SK-N-SH (cell line): ENCODE measurements at regions not wholly inside any gene's neighbourhood (a gene's known extent, or its start where the extent isn't known, plus 50 kb on each side); places are given as distances from the start of the nearest gene placed in this dataset.

Source experiments
- CTCF ChIA-PET: fragments of 300-600, 350-600 bp; formaldehyde crosslinking; extraction: SDS; loops from one replicate; lab custom pipeline; 2021; lab: Yijun Ruan, JAX
- POLR2A ChIA-PET: fragments of 350-600 bp; sonication (Branson Sonifier 250); formaldehyde crosslinking; extraction: SDS; loops from one replicate; lab custom pipeline; 2020; ENCODE audit warnings: antibody characterized with exemption, inconsistent platforms; lab: Yijun Ruan, JAX
- DNase-seq: peaks from one replicate; pipeline ENCODE4 v3.0.0; 2012
- H2AFZ ChIP-seq: fragments of 200-600 bp; sonication (generic); 2 replicates; pipeline ENCODE4 v1.8.1; 2016; ENCODE audit warnings: antibody characterized with exemption, mild to moderate bottlenecking, low read depth
- H3F3A ChIP-seq: fragments of 200-600 bp; sonication (generic); replicated peaks from 2 replicates; pipeline ENCODE3; 2016; ENCODE audit warnings: antibody characterized with exemption, mild to moderate bottlenecking; ENCODE audit not compliant: insufficient read depth
- H3K27ac ChIP-seq, 2 experiments: fragments of 200-500 bp in 1 of 2; fragments of 200-600 bp in 1 of 2; sonication (Bioruptor generic) in 1 of 2; sonication (generic), shearing (Covaris generic) in 1 of 2; 2 replicates each; pipeline versions ENCODE4 v1.5.1 to v1.6.1; 2014 to 2016; ENCODE audit warnings: low read depth in 2 of 2, inconsistent platforms in 1 of 2, low read length in 1 of 2, mild to moderate bottlenecking in 1 of 2, mixed read lengths in 1 of 2
- H3K27me3 ChIP-seq: fragments of 200-600 bp; sonication (generic), shearing (Covaris generic); 2 replicates; pipeline ENCODE4 v1.6.1; 2016; ENCODE audit warnings: mixed run types; ENCODE audit not compliant: insufficient read depth
- H3K36me3 ChIP-seq, 2 experiments: fragments of 200-500 bp in 1 of 2; fragments of 200-600 bp in 1 of 2; sonication (Bioruptor generic) in 1 of 2; sonication (generic) in 1 of 2; replicated peaks in 1 of 2; 2 replicates each; pipeline versions ENCODE3 to v1.5.1; 2014 to 2016; ENCODE audit warnings: low read length in 1 of 2, mild to moderate bottlenecking in 1 of 2; ENCODE audit not compliant: insufficient read depth in 2 of 2, control insufficient read depth in 1 of 2
- H3K4me1 ChIP-seq, 2 experiments: fragments of 200-500 bp in 1 of 2; fragments of 200-600 bp in 1 of 2; sonication (Bioruptor generic) in 1 of 2; sonication (generic), shearing (Covaris generic) in 1 of 2; 2 replicates each; pipeline versions ENCODE4 v1.5.1 to v1.6.1; 2014 to 2016; ENCODE audit warnings: low read depth in 1 of 2, low read length in 1 of 2, mixed run types in 1 of 2; ENCODE audit not compliant: insufficient read depth in 2 of 2, control insufficient read depth in 1 of 2
- H3K4me2 ChIP-seq: fragments of 200-600 bp; sonication (generic), shearing (Covaris generic); 2 replicates; pipeline ENCODE4 v1.6.1; 2017; ENCODE audit warnings: mixed run types
- H3K4me3 ChIP-seq, 2 experiments: fragments of 200-500 bp in 1 of 2; fragments of 200-600 bp in 1 of 2; sonication (Bioruptor generic) in 1 of 2; sonication (generic), shearing (Covaris generic) in 1 of 2; 2 replicates each; pipeline versions ENCODE4 v1.5.1 to v1.8.1; 2014 to 2016; ENCODE audit warnings: low read depth in 2 of 2, inconsistent platforms in 1 of 2, low read length in 1 of 2, mild to moderate bottlenecking in 1 of 2, mixed read lengths in 1 of 2, moderate library complexity in 1 of 2
- H3K79me2 ChIP-seq: fragments of 200-600 bp; sonication (generic); 2 replicates; pipeline ENCODE4 v1.8.1; 2017; ENCODE audit warnings: mild to moderate bottlenecking; ENCODE audit not compliant: insufficient read depth
- H3K9ac ChIP-seq: fragments of 200-600 bp; sonication (generic); 2 replicates; pipeline ENCODE4 v1.6.1; 2017; ENCODE audit warnings: mixed run types
- H3K9me2 ChIP-seq: fragments of 200-600 bp; sonication (generic); 2 replicates; pipeline ENCODE4 v1.6.1; 2017; ENCODE audit warnings: mixed run types
- H3K9me3 ChIP-seq: fragments of 200-600 bp; sonication (generic); 2 replicates; pipeline ENCODE4 v1.6.1; 2017; ENCODE audit warnings: mixed run types, mild to moderate bottlenecking, moderate library complexity
- H4K20me1 ChIP-seq: fragments of 200-600 bp; sonication (generic); 2 replicates; pipeline ENCODE4 v1.6.1; 2017; ENCODE audit warnings: mild to moderate bottlenecking, mixed run types; ENCODE audit not compliant: insufficient read depth
- FOSL2 ChIP-seq: IDR thresholded peaks from 2 replicates; pipeline ENCODE4 v1.4.0; 2012; ENCODE audit warnings: low read depth, mild to moderate bottlenecking, moderate library complexity, borderline replicate concordance
- FOXJ3 ChIP-seq: sonication (generic); formaldehyde crosslinking; IDR thresholded peaks from 2 replicates; pipeline ENCODE4 v1.5.1; 2020; ENCODE audit warnings: mild to moderate bottlenecking, missing genetic modification reagents
- GABPA ChIP-seq: IDR thresholded peaks from 2 replicates; pipeline ENCODE4 v1.4.0; 2012; ENCODE audit warnings: low read depth, mild to moderate bottlenecking
- GATA2 ChIP-seq: sonication (generic); formaldehyde crosslinking; IDR thresholded peaks from 2 replicates; pipeline ENCODE4 v1.5.0; 2020; ENCODE audit warnings: mild to moderate bottlenecking, missing genetic modification reagents
- MAX ChIP-seq: IDR thresholded peaks from 2 replicates; pipeline ENCODE4 v1.4.0; 2012; ENCODE audit warnings: low read depth
- MEF2A ChIP-seq: IDR thresholded peaks from 2 replicates; pipeline ENCODE4 v1.4.0; 2012; ENCODE audit warnings: low read depth, borderline replicate concordance
- NFIC ChIP-seq: IDR thresholded peaks from 2 replicates; pipeline ENCODE4 v1.4.0; 2012; ENCODE audit warnings: borderline replicate concordance
- POLR2AphosphoS5 ChIP-seq: IDR thresholded peaks from 2 replicates; pipeline ENCODE4 v1.6.1; 2012; ENCODE audit warnings: low read depth, low read length
- RCOR1 ChIP-seq: fragments of 150-350 bp; IDR thresholded peaks from 2 replicates; pipeline ENCODE4 v1.6.1; 2017; ENCODE audit warnings: antibody characterized with exemption, low read length
- SIN3A ChIP-seq: IDR thresholded peaks from 2 replicates; pipeline ENCODE4 v1.6.1; 2012; ENCODE audit warnings: low read depth, mild to moderate bottlenecking, low read length, moderate library complexity, borderline replicate concordance
- SMC3 ChIP-seq: IDR thresholded peaks from 2 replicates; pipeline ENCODE4 v1.6.1; 2012; ENCODE audit warnings: low read depth, low read length, improper control_type of control experiment
- TAF1 ChIP-seq: IDR thresholded peaks from 2 replicates; pipeline ENCODE4 v1.6.1; 2012; ENCODE audit warnings: low read depth, mild to moderate bottlenecking, low read length, moderate library complexity, borderline replicate concordance
- USF1 ChIP-seq: IDR thresholded peaks from 2 replicates; pipeline ENCODE4 v1.4.0; 2012; ENCODE audit warnings: low read depth, borderline replicate concordance
- USF2 ChIP-seq: fragments of 150-350 bp; IDR thresholded peaks from 2 replicates; pipeline ENCODE4 v1.6.1; 2017; ENCODE audit warnings: antibody characterized with exemption, low read length, low read depth, borderline replicate concordance
- WGBS: methylation state at CpG from one replicate; pipeline ENCODE4 v1.1.6; 2017; ENCODE audit warnings: low lambda C conversion rate; 5-methylcytosine and 5-hydroxymethylcytosine counted together

GRCh38 chr2:103233691-103234090 is 471.9 kb downstream of the TMEM182 start:
- DNase-seq = no peak
- Histone ChIP-seq H3K27ac (no peak overlapping the region), H3K4me1 (no peaks in the 10 kb centered on the region), H3K4me2 (no peak overlapping the region), H3K36me3 (no peaks in the 10 kb centered on the region), H3K9me2 (no peaks in the 10 kb centered on the region), H3K9me3 (no peaks in the 10 kb centered on the region), H3F3A (no peaks in the 10 kb centered on the region), H3K27me3 (no peaks in the 10 kb centered on the region), H3K9ac (no peak overlapping the region), H4K20me1 (no peaks in the 10 kb centered on the region), H2AFZ (no peak overlapping the region), H3K79me2 (no peaks in the 10 kb centered on the region), H3K4me3 (no peak overlapping the region)
- TF ChIP-seq FOSL2 (no peak), USF1 (no peak), MEF2A (no peak), SIN3A (no peak), FOXJ3 (CRISPR knock-in tag) (no peak), GATA2 (CRISPR knock-in tag) (no peak), POLR2AphosphoS5 (no peak), USF2 (no peak), GABPA (no peak), NFIC (no peak), MAX (no peak), TAF1 (no peak), RCOR1 (no peak)
- ChIA-PET POLR2A (no interaction called here), CTCF (no interaction called here)
- WGBS = 0% methylated on average over 1 of the region's 1 CpG

- no peaks in the 10 kb centered on the region for H3K27me3 ChIP-seq
- no peak overlapping the region for H3K4me2 ChIP-seq
- H3K4me1 ChIP-seq = no peaks in the 10 kb centered on the region
- H3K9me2 ChIP-seq = no peaks in the 10 kb centered on the region
- H3K79me2 ChIP-seq = no peaks in the 10 kb centered on the region
- CTCF ChIA-PET = interaction anchor here (0.6 kb wide), 1 partner anchor 736 kb away, joined by 3 read pairs; no protein-coding TSS in a partner anchor
- no peak overlapping the region for H2AFZ ChIP-seq
- H3F3A ChIP-seq = no peaks in the 10 kb centered on the region
- no peaks in the 10 kb centered on the region for H3K36me3 ChIP-seq
- H3K4me3 ChIP-seq = no peak overlapping the region
- DNase-seq = no peak
- WGBS = 0% methylated on average over 1 of the region's 1 CpG
- no peaks in the 10 kb centered on the region for H4K20me1 ChIP-seq
- no peaks in the 10 kb centered on the region for H3K9me3 ChIP-seq
- TF ChIP-seq SMC3 (no peak), SIN3A (no peak)
- TF ChIP-seq, all 33 proteins: peak for 0
- POLR2A ChIA-PET = no interaction called here
- no peak overlapping the region for H3K27ac ChIP-seq
- no peak overlapping the region for H3K9ac ChIP-seq
Observed at GRCh38 chr2:103235283-103235682, 473.5 kb downstream of the TMEM182 start.
